ENCODE measurements at regions not wholly inside any gene's neighbourhood (a gene's known extent, or its start where the extent isn't known, plus 50 kb on each side); places are given as distances from the start of the nearest gene placed in this dataset.
"Not testable (repeated sequence)": the region's sequence is repeated elsewhere in the genome, so short reads cannot be mapped to it uniquely, and the experiment has no call there.

DNA sequence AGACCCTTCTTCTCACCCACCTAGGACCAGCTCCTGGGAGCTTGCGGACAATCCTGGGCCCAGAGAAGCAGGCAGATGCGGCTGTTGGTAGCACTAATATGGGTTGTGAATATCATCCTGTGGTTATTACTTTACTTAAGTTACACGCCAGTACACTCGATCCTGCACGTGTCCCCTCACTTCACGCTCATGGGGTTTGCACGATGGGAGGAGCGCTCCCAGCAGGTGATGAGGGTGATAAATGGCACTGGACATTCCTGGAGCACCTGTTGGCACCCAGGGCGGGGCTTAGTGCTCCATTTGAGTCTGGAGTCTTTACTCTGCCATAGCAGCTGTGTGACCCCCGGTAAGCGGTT is 335.1 kb downstream of the PREX1 start:
- H3K4me3 ChIP-seq = no peak overlapping the region
- H3K27me3 ChIP-seq (ENCODE audit: low read depth) = peaks cover 35% of the 10 kb centered on the region
- no peak overlapping the region for H3K27ac ChIP-seq (replicated peaks)
- no peaks in the 10 kb centered on the region for H3K9me3 ChIP-seq (replicated peaks)
- no peaks in the 10 kb centered on the region for H3K4me1 ChIP-seq
- no peak for DNase-seq
- intact Hi-C loops (cut with micrococcal nuclease) = no loop called here
- H3K36me3 ChIP-seq = no peaks in the 10 kb centered on the region
- TF ChIP-seq, protein P1, sequence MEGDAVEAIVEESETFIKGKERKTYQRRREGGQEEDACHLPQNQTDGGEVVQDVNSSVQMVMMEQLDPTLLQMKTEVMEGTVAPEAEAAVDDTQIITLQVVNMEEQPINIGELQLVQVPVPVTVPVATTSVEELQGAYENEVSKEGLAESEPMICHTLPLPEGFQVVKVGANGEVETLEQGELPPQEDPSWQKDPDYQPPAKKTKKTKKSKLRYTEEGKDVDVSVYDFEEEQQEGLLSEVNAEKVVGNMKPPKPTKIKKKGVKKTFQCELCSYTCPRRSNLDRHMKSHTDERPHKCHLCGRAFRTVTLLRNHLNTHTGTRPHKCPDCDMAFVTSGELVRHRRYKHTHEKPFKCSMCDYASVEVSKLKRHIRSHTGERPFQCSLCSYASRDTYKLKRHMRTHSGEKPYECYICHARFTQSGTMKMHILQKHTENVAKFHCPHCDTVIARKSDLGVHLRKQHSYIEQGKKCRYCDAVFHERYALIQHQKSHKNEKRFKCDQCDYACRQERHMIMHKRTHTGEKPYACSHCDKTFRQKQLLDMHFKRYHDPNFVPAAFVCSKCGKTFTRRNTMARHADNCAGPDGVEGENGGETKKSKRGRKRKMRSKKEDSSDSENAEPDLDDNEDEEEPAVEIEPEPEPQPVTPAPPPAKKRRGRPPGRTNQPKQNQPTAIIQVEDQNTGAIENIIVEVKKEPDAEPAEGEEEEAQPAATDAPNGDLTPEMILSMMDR (IDR thresholded peaks at IDR 0.05; ENCODE audit: borderline replicate concordance) = no peak

DNA sequence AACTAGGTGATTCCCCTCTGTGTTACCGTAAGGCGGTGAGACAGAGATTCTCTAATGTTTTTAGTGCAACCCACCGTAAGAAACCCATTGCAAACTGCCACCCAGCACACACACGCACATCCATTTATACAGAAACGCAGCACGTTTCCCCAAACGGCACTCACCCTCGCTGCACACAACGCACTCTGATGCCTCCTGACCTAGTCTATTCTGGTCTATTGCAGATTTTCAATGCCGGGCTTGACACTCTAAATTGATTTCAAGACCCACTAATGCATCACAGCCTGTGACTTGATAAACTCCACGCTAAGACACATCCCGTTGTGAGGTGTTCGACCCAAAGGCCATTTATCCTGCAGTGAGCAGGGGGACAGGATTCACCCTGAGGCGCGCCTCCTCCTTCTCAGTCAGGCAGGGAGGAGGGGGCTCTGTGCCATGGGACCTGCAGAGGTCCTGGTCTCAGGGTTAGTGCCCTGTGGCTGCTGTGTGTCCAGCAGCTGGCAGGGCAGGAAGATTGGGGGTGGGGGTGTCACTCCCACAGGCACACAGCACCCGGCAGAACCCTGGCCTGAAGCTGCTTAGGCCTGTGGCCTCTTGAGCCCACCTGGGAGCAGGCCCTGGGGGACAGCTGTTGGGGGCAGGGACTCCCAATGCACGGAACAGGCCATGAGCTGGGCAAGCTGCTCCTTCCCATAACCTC is 335.6 kb downstream of the PREX1 start:
- Histone ChIP-seq H3K27me3 (ENCODE audit: low read depth) (peaks cover 40% of the 10 kb centered on the region), H3K4me3 (no peak overlapping the region), H3K4me1 (no peaks in the 10 kb centered on the region), H3K9me3 (replicated peaks) (no peaks in the 10 kb centered on the region), H3K36me3 (no peaks in the 10 kb centered on the region), H3K27ac (replicated peaks) (no peak overlapping the region)
- no peak for DNase-seq
- intact Hi-C loops (cut with micrococcal nuclease) = no loop called here
- TF ChIP-seq, protein P1 (IDR thresholded peaks at IDR 0.05; ENCODE audit: borderline replicate concordance) = no peak

DNA sequence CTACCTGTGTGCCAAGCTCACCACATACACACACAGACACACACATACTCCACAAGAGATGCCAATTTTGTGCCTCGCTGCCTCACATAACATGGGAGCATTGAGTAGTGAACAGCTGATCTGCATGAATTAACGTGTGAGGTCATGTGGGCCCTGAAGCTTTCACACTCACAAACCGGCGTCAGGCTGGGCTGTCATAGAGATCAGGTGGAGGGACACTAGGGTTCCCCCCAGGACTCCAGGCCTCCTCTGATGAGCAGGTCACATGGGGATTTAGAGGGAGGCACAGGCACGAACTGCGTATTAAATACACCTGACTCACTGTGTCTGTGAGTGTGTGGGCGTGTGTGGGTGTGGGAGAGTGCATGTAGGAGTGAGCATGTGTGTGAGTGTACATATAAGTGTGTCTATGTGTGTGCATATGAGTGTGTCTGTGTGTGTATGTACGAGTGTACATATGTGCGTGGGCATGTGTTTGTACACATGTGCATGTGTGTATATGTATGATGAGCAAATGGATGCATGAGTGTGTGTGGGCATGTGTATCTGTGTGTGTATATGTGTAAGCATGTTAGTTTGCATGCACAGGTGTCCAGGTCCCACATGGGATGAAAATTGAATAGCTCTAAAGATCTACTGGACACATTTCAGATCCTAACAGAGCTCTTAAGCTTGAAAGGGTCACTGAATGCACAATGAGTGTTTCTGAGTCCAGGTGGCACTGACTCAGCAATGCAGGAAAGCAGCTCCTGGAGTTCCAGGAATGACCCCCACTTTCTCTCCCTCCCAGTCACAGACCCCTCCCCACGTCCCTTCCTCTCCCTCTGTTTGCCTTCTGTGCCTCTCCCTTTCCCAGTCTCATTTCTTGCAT is 336.6 kb downstream of the PREX1 start:
- no peaks in the 10 kb centered on the region for H3K4me1 ChIP-seq
- H3K36me3 ChIP-seq = no peaks in the 10 kb centered on the region
- no peak overlapping the region for H3K27ac ChIP-seq (replicated peaks)
- peaks cover 48% of the 10 kb centered on the region for H3K27me3 ChIP-seq (ENCODE audit: low read depth)
- H3K9me3 ChIP-seq (replicated peaks) = no peaks in the 10 kb centered on the region
- no peak overlapping the region for H3K4me3 ChIP-seq
- intact Hi-C loops (cut with micrococcal nuclease) = no loop called here
- TF ChIP-seq, protein P1 (IDR thresholded peaks at IDR 0.05; ENCODE audit: borderline replicate concordance) = no peak
- DNase-seq = no peak

DNA sequence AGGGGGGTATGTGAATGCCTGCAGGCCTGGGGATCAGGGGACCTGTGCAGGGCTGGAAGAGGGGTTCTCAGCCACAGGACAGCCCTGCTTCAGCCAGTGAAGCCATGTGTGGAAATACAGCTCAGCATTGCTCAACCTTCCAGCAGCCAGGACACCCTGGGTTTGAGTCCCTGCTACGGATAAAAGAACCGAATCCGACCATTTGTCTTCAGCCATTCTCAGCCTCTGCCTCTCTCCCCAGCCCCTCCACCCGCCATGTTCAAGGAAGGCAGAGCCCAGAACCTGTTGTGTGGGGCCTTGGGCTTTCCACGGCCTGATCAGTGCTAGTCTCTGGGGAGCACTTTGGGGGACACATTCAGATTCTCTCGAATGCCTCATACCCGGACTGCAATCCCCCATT is 337.5 kb downstream of the PREX1 start:
- H3K4me3 ChIP-seq; H3K9me3 ChIP-seq (replicated peaks); H3K36me3 ChIP-seq; H3K4me1 ChIP-seq; H3K27ac ChIP-seq (replicated peaks); intact Hi-C loops (cut with micrococcal nuclease); DNase-seq: not testable (repeated sequence)
- peaks cover 57% of the 10 kb centered on the region for H3K27me3 ChIP-seq (ENCODE audit: low read depth)

DNA sequence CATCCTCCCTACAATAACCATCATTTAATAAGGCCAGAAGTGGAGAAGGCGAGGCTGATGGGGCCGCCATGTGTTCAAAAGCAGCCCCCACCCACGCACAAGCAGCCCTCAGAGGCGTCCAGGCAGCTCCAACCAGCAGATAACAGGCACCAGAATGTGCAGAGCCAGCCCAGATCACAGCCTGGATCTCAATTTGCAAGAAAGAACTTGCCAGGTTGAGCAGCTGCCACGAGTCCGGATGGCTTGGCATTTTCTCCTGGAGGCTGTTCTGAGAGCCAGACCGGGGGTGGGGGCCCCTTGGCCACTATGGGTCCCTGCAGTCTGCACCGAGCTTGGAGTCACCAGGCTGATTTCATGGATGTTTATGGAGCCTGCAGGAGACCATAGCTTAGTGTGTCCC is 338.1 kb downstream of the PREX1 start:
- no peak for DNase-seq
- H3K4me1 ChIP-seq = no peaks in the 10 kb centered on the region
- H3K27me3 ChIP-seq (ENCODE audit: low read depth) = peaks cover 59% of the 10 kb centered on the region
- intact Hi-C loops (cut with micrococcal nuclease) = no loop called here
- H3K9me3 ChIP-seq (replicated peaks) = no peaks in the 10 kb centered on the region
- no peak overlapping the region for H3K27ac ChIP-seq (replicated peaks)
- TF ChIP-seq, protein P1 (IDR thresholded peaks at IDR 0.05; ENCODE audit: borderline replicate concordance) = no peak
- H3K36me3 ChIP-seq = no peaks in the 10 kb centered on the region
- no peak overlapping the region for H3K4me3 ChIP-seq

DNA sequence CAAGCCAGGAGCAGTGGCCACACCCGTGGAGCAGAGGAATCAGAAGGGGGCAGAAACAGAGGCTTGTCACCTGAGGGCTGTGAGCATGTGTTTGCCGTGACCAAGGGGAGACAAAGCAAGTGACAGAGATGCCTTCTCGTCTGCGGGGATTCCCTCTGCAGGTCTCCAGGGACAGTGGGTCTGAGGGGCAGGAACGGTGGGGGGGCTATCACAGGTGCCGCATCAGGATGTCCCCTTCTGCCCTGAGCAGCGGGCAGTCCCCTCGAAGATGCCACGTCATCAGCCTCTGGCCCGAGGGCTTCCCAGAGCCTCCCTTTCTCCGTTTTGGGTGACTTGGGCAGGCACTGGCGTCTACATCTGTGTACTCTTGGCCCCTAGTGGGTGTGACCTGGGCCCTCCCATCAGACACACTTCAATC is 338.7 kb downstream of the PREX1 start:
- Histone ChIP-seq H3K4me3 (no peak overlapping the region), H3K9me3 (replicated peaks) (no peaks in the 10 kb centered on the region), H3K27me3 (ENCODE audit: low read depth) (peaks cover 58% of the 10 kb centered on the region), H3K27ac (replicated peaks) (no peak overlapping the region), H3K36me3 (no peaks in the 10 kb centered on the region), H3K4me1 (no peaks in the 10 kb centered on the region)
- intact Hi-C loops (cut with micrococcal nuclease) = no loop called here
- no peak for DNase-seq
- TF ChIP-seq, protein P1 (IDR thresholded peaks at IDR 0.05; ENCODE audit: borderline replicate concordance) = no peak

DNA sequence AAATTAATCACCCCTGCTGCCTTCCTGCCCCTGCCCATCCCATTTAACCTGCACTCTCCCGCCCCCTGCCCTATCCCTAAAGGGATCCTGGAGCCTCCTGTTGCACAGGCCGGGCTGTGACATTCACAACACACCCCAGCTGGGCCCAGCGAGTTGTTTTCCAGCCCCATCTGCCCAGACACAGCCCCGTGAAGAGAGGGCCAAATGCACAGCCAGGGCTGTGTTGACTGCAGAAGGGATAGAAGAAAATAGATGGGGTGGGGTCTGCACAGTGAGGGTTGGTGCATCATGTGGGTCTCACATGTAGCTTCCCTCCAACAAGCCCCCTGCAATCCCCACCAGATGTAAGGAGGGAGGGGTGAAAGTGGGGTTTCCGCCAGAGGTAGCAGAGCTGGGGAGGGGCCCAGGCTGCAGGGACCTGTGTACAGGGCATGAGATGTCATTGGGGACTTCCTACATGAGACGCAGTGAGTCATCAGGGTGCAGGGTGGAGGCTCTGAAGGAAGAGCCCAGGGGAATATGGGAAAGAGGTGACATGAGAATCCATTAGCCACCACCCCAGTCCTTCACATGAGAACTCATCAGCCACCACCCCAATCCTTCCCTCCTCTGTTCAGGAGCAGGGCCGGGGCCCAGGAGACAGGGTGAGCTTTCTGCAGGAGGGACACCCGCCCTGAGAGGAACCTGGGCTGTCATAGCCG is 339.3 kb downstream of the PREX1 start:
- intact Hi-C loops (cut with micrococcal nuclease); H3K27ac ChIP-seq (replicated peaks); H3K9me3 ChIP-seq (replicated peaks); H3K36me3 ChIP-seq; DNase-seq; H3K4me3 ChIP-seq; H3K4me1 ChIP-seq: not testable (repeated sequence)
- H3K27me3 ChIP-seq (ENCODE audit: low read depth) = peaks cover 57% of the 10 kb centered on the region
